Glomerular endothelial cell (primary cell): ENCODE measurements at regions not wholly inside any gene's neighbourhood (a gene's known extent, or its start where the extent isn't known, plus 50 kb on each side); places are given as distances from the start of the nearest gene placed in this dataset.
"Not testable (repeated sequence)": the region's sequence is repeated elsewhere in the genome, so short reads cannot be mapped to it uniquely, and the experiment has no call there.

ENCODE experiments used
- DNase-seq: peaks from one replicate; pipeline ENCODE4 v3.0.0-alpha.2; 2011; ENCODE audit warnings: low read depth, low spot score; ENCODE audit errors: extremely low read depth

DNA sequence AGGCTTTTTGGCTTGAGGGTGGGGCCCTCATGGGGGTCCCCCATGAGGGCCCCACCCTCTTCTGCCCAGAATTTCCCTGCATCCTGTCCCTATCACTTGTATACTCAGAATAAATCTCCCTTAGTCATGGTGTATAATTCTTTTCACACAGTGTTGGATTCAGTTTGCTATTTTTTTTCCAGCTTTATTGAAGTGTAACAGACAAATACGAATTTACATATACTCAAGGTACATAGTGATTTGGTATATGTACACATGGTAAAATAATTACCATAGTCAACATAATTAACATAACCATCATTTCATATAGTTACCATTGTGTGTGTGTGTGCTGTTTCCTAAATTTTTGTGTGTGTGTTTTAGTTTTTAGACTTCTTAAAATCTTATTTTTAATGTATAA is 289.4 kb downstream of the CNTNAP3B start:
- not testable (repeated sequence) for DNase-seq

DNA sequence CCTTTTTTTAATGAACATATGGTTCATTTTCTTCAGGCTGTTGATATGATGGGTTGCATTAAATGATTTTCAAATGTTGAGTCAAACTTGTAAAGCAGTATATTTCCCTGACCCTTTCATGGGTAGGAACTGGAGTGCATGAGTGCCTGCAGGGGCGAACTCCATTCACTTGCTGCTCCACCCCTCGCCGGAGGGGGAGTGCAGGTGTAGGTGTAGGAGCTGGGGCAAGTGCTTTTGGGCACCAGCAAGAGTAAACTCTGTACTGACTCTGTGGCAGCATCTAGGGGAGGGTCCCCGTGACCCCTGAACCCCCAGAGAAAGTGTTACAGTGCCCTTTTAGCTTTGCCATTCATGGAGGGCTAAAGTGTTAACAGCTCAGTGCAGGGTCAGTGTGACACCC is 290.3 kb downstream of the CNTNAP3B start:
- not testable (repeated sequence) for DNase-seq

DNA sequence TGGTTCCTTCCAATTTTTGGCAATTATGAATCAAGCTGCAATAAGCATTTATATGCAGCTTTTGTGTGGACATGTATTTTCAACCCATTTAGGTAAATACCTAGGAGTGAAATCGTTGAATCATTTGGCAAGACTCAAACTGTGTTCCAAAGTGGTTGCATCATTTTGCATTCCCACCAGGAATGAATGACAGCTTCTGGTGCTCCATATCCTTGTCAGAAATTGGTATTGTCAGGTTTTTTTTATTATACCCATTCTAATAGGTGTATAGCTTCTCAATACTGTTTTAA is 290.7 kb downstream of the CNTNAP3B start:
- DNase-seq: not testable (repeated sequence)

GRCh38 chr9:41837684-41838561 is 291.3 kb downstream of the CNTNAP3B start:
- not testable (repeated sequence) for DNase-seq

- not testable (repeated sequence) for DNase-seq
Observed at GRCh38 chr9:41833108-41833507, 296.1 kb downstream of the CNTNAP3B start.

DNA sequence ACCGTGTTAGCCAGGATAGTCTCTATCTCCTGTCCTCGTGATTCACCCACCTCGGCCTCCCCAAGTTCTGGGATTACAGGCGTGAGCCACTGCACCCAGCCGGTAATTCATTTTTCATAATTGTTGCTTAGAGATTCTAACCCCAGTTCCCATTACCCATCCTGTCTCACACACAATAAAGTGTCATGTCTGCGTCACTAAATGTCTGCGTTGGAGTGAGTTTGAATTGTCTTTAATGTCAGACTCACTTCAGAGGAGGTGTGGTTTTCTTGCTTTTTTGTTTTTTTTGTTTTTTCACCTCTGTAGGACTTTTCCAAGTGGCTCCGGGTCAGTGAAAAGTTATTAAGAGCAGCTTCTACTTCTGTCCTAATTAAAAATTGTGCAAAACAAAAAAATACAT is 304.5 kb downstream of the CNTNAP3B start:
- DNase-seq: not testable (repeated sequence)

DNA sequence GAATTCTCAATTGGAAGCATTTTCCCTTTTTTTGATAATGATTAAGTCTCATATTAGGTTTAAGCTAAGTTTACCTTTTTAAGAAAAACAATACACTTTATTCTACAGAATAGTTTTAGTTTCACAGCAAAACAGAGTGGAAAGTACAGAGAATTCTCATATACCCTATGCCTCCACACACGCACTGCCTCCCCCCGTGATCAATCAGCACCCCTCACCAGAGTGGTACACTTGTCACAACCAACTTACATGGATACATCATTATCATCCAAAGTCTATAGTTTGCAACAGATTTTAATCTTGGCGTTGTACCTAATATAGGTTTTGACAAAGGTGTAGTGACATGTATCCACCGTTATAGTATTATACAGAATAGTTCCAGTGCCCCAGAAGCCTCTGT is 326.5 kb downstream of the CNTNAP3B start:
- not testable (repeated sequence) for DNase-seq

- peak; percentile 34 for DNase-seq
Observed at GRCh38 chr9:41798684-41799083, 330.5 kb downstream of the CNTNAP3B start.

DNA sequence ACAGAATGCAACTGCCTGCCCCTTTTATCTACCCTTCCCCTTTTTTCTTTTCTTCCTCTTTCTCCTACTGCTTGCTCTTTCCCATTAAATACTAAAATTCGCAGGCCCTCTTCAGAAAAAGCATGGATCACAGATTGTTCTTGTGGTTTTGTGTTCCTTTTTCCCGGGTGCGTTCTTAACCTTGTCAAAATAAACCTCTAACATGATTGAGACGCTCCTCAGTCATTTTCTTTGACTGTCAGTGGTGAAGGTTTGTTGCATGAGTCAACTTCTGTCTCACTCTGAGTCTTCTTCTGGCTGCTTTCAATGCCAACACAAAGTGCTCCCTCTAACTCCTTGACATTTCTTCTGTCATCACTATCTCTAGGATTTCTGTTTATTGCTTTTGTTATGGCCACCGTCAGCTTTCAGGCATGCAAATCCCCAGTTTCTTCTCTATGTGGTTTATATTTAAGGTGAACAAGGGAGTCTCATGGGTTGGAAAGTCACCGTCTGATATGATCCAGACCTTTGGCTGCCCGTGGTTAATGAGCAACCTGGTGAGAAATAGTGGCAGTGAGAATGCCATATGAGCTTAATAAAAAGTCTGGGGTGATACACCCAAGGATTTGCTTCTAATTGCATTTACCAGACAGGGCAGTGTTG is 338.4 kb downstream of the CNTNAP3B start:
- DNase-seq: not testable (repeated sequence)

GRCh38 chr9:41790007-41790406 is 339.2 kb downstream of the CNTNAP3B start:
- not testable (repeated sequence) for DNase-seq

- DNase-seq: not testable (repeated sequence)
Observed at GRCh38 chr9:41789387-41789786, 339.8 kb downstream of the CNTNAP3B start.

DNA sequence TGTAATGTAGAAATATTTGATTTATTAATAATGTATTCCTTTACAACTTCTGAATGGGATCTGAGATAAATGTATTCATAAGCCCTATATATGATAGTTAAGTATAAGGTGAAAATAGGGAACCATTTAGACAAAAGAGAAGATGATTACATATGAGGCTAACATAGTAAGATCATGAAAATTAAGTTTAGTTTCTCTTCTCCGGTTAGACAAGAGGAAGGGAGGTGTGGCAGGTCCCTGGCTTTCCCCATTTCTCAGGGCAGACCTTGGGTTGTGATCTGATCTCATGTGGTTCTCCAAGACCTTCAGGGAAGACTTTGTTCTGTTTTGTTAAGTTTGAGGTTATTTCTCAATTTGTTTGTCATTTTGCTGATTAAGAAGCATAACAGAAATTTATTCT is 341.3 kb downstream of the CNTNAP3B start:
- not testable (repeated sequence) for DNase-seq

DNA sequence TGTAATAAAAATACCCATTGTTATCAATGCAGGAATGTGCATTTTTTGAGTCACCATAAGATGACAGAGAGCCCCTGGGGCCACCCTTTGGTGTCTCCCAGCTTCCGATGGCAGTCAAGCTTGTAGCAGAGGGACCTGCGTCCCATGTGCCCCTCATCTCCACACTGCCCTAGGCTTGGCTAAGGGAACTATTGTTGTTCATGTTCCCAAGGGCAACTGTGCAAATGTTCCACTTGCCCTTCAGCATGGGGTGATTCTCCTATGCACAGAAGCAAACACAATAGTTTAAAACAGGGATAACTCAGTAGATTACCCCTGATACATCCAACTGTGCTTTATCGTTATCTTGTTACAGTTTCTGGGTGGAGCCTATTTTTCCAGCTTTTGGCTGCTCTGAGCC is 342.0 kb downstream of the CNTNAP3B start:
- DNase-seq: not testable (repeated sequence)

GRCh38 chr9:41784006-41784405 is 345.2 kb downstream of the CNTNAP3B start:
- not testable (repeated sequence) for DNase-seq

DNA sequence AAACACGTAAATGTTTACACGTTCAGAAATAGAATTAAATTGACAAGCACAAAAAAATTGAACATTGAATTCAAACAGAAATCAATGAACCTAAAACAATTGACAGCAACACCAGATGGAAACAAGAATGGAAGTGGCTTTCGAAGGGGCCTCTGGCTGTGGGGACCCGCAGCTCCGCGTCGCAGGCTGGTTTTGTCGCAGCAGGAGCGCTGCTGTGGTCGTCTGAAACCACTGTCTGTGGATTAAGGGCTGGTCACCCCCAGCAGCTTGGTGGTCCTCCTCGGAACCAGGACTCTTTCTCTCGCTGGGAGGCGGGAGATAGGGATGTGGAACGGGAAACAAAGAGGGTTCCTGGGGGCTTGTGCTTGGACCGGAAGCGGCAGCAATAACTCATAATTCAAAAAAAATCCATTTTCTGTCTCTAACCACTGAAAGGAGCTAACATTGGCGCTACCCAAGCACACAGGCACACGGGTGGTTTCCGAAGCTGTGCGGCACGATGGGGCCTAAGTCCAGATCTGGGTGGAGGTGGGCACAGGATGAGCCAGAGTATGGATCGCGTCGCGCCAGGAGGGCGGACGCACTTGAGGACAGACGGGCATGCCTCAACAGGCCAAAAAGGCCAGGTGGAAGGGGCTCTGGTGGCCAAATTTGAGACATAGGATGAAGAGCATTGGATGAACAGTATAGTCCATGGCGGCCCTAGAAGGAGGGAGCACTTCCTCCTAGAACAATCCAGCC is 346.0 kb downstream of the CNTNAP3B start:
- not testable (repeated sequence) for DNase-seq

DNA sequence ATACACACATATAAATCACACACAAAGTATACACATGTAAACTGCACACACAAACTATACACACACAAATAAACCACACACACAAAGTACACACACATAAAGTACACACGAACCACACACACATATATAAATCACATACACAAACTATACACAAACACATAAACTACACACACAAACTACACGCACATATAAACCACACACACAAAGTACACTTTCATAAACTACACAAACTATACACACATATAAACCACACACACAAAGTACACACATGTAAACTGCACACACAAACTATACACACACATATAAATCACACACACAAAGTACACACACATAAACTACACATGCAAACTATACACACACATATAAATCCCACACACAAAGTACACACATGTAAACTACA is 347.3 kb downstream of the CNTNAP3B start:
- not testable (repeated sequence) for DNase-seq

GRCh38 chr9:41779897-41780406 is 349.3 kb downstream of the CNTNAP3B start:
- not testable (repeated sequence) for DNase-seq

DNA sequence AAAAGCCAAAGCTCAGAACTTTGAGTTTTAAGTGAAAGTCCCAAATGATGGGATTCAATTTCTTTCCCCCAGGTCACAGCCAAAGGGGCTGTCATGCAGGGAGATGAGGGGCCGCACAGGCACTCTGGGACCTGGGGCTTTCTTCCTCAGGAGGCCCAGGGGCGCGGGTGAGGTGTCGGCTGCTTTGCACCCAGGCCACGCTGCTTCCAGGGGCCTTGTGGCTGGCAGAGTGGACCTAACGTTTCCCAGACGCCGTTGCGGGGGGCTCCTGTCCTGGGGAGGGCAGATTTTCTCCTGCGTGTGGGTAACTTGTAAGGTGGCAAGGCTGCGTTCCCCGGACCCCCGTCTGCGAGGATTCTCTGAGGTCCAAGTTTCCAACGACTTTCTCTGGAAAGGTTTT is 350.0 kb downstream of the CNTNAP3B start:
- not testable (repeated sequence) for DNase-seq

DNA sequence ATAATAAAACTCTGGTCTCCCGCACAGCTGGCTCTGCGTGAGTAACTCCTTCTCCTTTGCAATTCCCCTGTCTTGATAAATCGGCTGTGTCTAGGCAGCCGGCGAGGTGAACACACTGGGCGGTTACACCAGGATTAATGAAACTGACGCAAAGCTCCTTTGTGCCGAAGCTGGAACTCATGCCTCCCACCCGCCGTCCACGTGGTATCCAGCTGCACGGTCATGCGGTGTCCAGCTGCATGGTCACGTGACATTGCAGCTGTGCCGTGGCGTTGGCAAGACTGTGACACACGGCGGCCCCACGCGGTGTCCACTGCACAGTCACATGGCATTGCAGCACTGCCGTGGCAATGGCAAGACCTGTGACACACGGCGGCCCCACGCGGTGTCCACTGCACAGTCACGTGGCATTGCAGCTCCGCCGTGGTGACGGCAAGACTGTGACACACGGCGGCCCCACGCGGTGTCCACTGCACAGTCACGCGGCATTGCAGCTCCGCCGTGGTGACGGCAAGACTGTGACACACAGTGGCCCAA is 350.6 kb downstream of the CNTNAP3B start:
- not testable (repeated sequence) for DNase-seq

- DNase-seq: not testable (repeated sequence)
Observed at GRCh38 chr9:41777536-41777935, 351.7 kb downstream of the CNTNAP3B start.

- DNase-seq: not testable (repeated sequence)
Observed at GRCh38 chr9:41772541-41772940, 356.7 kb downstream of the CNTNAP3B start.
